Testis (tissue), 2 donors: ENCODE measurements at regions not wholly inside any gene's neighbourhood (a gene's known extent, or its start where the extent isn't known, plus 50 kb on each side); places are given as distances from the start of the nearest gene placed in this dataset.

Experiments used
- POLR2A ChIP-seq: fragments of 450-650 bp; IDR thresholded peaks from one replicate; pipeline ENCODE4 v1.6.1; 2017; ENCODE audit warnings: antibody characterized with exemption, mild to moderate bottlenecking, moderate library complexity
- TF ChIP-seq, protein P1 (sequence below), 3 experiments: fragments of 450-650 bp in 2 of 3; fragments of 200-600 bp in 1 of 3; sonication (generic) in 1 of 3; IDR thresholded peaks; one replicate each; pipeline ENCODE4 v1.5.1; 2016 to 2019; ENCODE audit warnings: antibody characterized with exemption in 3 of 3, mild to moderate bottlenecking in 2 of 3, moderate library complexity in 1 of 3

DNA sequence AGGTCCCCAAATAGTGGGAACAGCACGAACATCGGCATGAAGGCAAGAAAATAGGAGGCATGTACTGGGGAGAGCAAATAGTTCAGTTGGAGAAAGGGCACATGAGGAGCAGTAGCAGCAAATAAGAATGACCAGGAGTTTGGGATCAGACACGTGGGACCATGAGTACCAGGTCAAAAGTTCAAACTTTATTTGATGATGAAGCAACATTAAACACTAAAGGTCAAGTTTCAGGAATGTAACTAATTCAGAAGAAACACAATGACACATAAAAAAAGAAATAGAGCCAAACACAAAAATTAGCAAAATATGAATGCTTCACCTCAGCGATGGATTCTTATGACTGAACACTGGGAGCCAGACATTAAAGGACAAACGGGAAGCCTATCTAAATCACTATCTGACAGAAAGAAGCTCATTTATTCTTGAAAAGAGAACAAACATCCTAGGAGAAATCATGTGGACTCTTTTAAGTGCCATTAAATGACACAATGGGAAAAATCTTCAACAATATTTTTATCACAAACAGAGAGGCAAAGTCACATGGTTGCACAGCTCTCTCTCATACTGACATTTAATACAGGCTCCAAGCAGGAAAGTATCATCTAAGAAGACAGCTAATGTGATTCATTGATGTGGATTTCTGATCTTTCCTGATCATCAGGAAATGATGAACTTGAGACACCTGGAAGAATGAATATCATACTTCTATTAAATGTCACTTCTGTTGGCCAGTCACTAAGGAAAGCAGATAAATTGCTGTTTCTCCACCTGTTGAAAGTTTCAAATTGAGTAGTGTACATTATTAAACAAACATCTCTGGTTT, 216.9 kb upstream of the THBS1 start:
- TF ChIP-seq, protein P1, sequence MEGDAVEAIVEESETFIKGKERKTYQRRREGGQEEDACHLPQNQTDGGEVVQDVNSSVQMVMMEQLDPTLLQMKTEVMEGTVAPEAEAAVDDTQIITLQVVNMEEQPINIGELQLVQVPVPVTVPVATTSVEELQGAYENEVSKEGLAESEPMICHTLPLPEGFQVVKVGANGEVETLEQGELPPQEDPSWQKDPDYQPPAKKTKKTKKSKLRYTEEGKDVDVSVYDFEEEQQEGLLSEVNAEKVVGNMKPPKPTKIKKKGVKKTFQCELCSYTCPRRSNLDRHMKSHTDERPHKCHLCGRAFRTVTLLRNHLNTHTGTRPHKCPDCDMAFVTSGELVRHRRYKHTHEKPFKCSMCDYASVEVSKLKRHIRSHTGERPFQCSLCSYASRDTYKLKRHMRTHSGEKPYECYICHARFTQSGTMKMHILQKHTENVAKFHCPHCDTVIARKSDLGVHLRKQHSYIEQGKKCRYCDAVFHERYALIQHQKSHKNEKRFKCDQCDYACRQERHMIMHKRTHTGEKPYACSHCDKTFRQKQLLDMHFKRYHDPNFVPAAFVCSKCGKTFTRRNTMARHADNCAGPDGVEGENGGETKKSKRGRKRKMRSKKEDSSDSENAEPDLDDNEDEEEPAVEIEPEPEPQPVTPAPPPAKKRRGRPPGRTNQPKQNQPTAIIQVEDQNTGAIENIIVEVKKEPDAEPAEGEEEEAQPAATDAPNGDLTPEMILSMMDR (IDR thresholded peaks at IDR 0.05): no peak
- no peak for TF ChIP-seq POLR2A
